Thymus (tissue), 11 donors: ENCODE measurements at regions not wholly inside any gene's neighbourhood (a gene's known extent, or its start where the extent isn't known, plus 50 kb on each side); places are given as distances from the start of the nearest gene placed in this dataset.

Experiments used
- DNase-seq, 9 donors: peaks; one replicate each; pipeline ENCODE4 v3.0.0-alpha.2; 2013; ENCODE audit warnings: low spot score in 9 of 9, low read depth in 6 of 9, missing footprints in 1 of 9
- H3K27ac ChIP-seq, 2 donors: one replicate each; pipeline ENCODE4 v1.5.1; 2013; ENCODE audit warnings: control low read depth in 1 of 2, low read depth in 1 of 2, low read length in 1 of 2, mild to moderate bottlenecking in 1 of 2, moderate library complexity in 1 of 2
- H3K27me3 ChIP-seq, 2 donors: one replicate each; pipeline ENCODE4 v1.5.1; 2013; ENCODE audit warnings: low read length in 1 of 2; ENCODE audit not compliant: control insufficient read depth in 2 of 2, insufficient read depth in 1 of 2
- H3K36me3 ChIP-seq, 2 donors: one replicate each; pipeline ENCODE4 v1.5.1; 2013; ENCODE audit warnings: low read length in 1 of 2, mild to moderate bottlenecking in 1 of 2, moderate library complexity in 1 of 2; ENCODE audit not compliant: control insufficient read depth in 2 of 2, insufficient read depth in 2 of 2
- H3K4me1 ChIP-seq, 2 donors: one replicate each; pipeline ENCODE4 v1.5.1; 2013; ENCODE audit warnings: low read length in 2 of 2; ENCODE audit not compliant: control insufficient read depth in 2 of 2, insufficient read depth in 2 of 2
- H3K4me3 ChIP-seq, 2 donors: one replicate each; pipeline ENCODE4 v1.5.1; 2013; ENCODE audit warnings: low read length in 2 of 2, control low read depth in 1 of 2, mild to moderate bottlenecking in 1 of 2
- H3K9me3 ChIP-seq, 2 donors: one replicate each; pipeline ENCODE4 v1.5.1; 2013; ENCODE audit warnings: low read length in 1 of 2, mild to moderate bottlenecking in 1 of 2; ENCODE audit not compliant: control insufficient read depth in 2 of 2, insufficient read depth in 1 of 2
- WGBS: extraction: QIAGEN DNeasy Blood & Tissue Kit; methylation state at CpG from one replicate; pipeline ENCODE4 v1.1.7; 2013; 5-methylcytosine and 5-hydroxymethylcytosine counted together
- donor health status: healthy.

DNA sequence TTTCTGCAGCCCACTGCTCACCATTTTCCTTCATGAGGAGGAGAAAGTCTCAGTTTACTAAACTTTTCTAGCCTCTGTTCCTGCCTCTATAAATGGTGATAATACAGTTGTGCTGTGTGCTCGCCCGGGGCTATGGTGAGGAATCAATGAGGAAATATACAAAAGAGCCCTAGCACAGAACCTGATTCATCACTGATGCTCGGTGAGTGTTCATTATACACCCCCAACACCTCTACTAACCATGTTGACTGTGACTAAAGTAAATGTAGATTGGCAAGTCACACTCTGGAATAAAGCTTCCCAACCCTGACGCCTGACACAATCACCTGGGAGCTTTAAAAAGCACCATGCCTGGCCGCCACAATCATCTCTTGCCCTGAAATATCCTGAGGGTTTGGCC lies 118.8 kb upstream of the CYP1B1 start:
- 95% methylated on average over 5 of the region's 5 CpGs for WGBS
- no peaks in the 10 kb centered on the region for H3K36me3 ChIP-seq

GRCh38 chr2:38192976-38193375 lies 117.0 kb upstream of the CYP1B1 start:
- H3K9me3 ChIP-seq: no peaks in the 10 kb centered on the region
- H3K27me3 ChIP-seq: peaks cover 0 to 2% of the 10 kb centered on the region in 2 donors
- DNase-seq: no peak
- no peak overlapping the region for H3K27ac ChIP-seq
- 10% methylated on average over 3 of the region's 3 CpGs for WGBS
- H3K4me1 ChIP-seq: no peaks in the 10 kb centered on the region
- no peak overlapping the region for H3K4me3 ChIP-seq
- no peaks in the 10 kb centered on the region for H3K36me3 ChIP-seq

More for the DNA sequence above, 118.8 kb upstream of the CYP1B1 start:
- no peak for DNase-seq
- H3K27me3 ChIP-seq: peaks cover 0 to 2% of the 10 kb centered on the region in 2 donors
- H3K4me3 ChIP-seq: no peak overlapping the region
- no peak overlapping the region for H3K27ac ChIP-seq
- H3K9me3 ChIP-seq: no peaks in the 10 kb centered on the region
- H3K4me1 ChIP-seq: no peaks in the 10 kb centered on the region

DNA sequence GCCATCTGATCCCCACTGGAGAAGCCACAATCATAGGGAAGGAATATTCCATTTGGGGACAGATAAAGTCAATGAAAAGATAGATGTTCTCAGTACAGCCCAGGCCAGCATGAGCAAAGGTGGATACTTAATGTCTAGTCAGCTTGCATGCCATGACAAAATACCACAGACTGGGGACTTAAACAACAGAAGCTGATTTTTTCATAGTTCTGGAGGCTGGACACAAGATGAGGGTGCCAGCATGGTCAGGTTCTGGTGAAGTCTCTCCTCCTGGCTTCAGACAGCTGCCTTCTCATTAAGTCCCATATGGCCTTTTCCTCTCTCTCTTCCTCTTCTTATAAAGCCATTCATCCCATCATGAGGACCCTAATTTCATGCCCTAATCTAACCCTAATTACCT lies 116.1 kb upstream of the CYP1B1 start:
- Histone ChIP-seq H3K27ac (no peak overlapping the region), H3K9me3 (no peaks in the 10 kb centered on the region), H3K4me3 (no peak overlapping the region), H3K36me3 (no peaks in the 10 kb centered on the region), H3K4me1 (no peaks in the 10 kb centered on the region), H3K27me3 (peaks cover 0 to 2% of the 10 kb centered on the region in 2 donors)
- DNase-seq: no peak

- WGBS: 93% methylated on average over 2 of the region's 2 CpGs
- Histone ChIP-seq H3K4me3 (no peak overlapping the region), H3K27me3 (peaks cover 0 to 2% of the 10 kb centered on the region in 2 donors), H3K27ac (no peak overlapping the region), H3K9me3 (no peaks in the 10 kb centered on the region), H3K4me1 (no peaks in the 10 kb centered on the region), H3K36me3 (no peaks in the 10 kb centered on the region)
- DNase-seq: no peak
Measured at GRCh38 chr2:38191516-38191915, 115.6 kb upstream of the CYP1B1 start.

DNA sequence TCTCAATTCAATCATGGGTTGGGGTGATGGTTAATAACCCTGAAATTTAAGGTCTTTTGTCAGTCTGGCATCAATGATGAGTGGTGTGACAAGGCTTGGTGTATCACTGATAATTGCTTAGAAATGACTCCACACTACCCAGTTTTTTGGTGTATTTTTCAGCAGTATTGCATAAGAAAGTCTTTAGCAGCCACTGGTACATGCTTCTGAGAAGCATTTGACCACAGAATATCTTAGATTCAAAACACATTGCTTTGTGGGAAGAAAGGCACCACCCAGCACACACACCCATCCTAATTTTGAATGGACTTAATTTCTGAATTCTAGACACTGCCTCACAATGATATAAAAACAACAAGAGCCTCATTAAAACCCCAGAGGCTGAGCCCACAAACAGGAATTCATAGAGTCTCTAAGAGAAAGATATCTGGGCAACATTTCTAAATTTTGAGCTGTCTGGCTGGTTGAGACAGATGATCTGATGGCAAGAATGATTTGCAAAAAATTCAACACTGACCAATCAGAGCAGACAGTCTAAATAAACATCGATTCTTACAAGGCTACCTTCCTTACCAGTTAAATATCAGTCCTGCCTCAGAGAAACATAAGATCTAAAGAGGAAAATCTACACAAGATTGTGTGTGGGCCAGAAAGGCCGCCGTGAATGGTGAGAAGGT lies 114.7 kb upstream of the CYP1B1 start:
- H3K4me3 ChIP-seq: no peak overlapping the region
- no peaks in the 10 kb centered on the region for H3K4me1 ChIP-seq
- H3K27me3 ChIP-seq: peaks cover 0 to 2% of the 10 kb centered on the region in 2 donors
- no peak for DNase-seq
- no peak overlapping the region for H3K27ac ChIP-seq
- H3K36me3 ChIP-seq: no peaks in the 10 kb centered on the region
- H3K9me3 ChIP-seq: no peaks in the 10 kb centered on the region
- 99% methylated on average over 3 of the region's 3 CpGs for WGBS

DNA sequence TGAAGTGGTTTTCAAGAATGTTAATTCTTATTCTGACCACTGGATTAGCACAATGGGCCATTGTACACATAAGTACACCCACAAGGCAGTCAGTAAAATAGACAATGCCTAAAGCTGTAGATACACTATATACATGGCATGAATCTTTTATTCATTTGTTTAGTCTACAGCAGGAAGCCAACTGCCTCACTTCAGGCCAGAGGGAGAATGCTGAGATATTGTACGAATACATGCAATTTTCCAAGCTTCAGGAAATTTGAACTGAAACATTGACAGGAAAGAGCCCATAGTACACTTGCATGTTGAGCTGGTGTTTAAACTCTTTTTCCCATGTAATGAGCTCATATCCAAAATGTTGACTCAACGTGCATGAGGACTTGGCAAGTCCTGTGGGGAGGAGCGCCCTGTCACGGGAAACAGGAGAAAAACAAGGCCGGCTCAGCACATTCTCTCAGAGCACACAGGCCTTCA lies 111.6 kb upstream of the CYP1B1 start:
- Histone ChIP-seq H3K36me3 (no peaks in the 10 kb centered on the region), H3K9me3 (no peaks in the 10 kb centered on the region), H3K4me1 (no peaks in the 10 kb centered on the region), H3K27me3 (no peaks in the 10 kb centered on the region), H3K4me3 (no peak overlapping the region), H3K27ac (no peak overlapping the region)
- DNase-seq: no peak
- WGBS: 90% methylated on average over 5 of the region's 5 CpGs

- 89% methylated on average over 1 of the region's 1 CpG for WGBS
- no peak overlapping the region for H3K27ac ChIP-seq
- DNase-seq: no peak
Measured at GRCh38 chr2:38185012-38185491, 109.1 kb upstream of the CYP1B1 start.

GRCh38 chr2:38182492-38183003 lies 106.6 kb upstream of the CYP1B1 start:
- Histone ChIP-seq H3K4me1 (no peaks in the 10 kb centered on the region), H3K9me3 (no peaks in the 10 kb centered on the region), H3K27me3 (no peaks in the 10 kb centered on the region), H3K4me3 (no peak overlapping the region), H3K27ac (no peak overlapping the region), H3K36me3 (no peaks in the 10 kb centered on the region)
- WGBS: 96% methylated on average over 4 of the region's 4 CpGs
- DNase-seq: no peak

More at GRCh38 chr2:38185012-38185491, 109.1 kb upstream of the CYP1B1 start:
- Histone ChIP-seq H3K9me3 (no peaks in the 10 kb centered on the region), H3K36me3 (no peaks in the 10 kb centered on the region), H3K4me3 (no peak overlapping the region), H3K4me1 (no peaks in the 10 kb centered on the region), H3K27me3 (no peaks in the 10 kb centered on the region)

DNA sequence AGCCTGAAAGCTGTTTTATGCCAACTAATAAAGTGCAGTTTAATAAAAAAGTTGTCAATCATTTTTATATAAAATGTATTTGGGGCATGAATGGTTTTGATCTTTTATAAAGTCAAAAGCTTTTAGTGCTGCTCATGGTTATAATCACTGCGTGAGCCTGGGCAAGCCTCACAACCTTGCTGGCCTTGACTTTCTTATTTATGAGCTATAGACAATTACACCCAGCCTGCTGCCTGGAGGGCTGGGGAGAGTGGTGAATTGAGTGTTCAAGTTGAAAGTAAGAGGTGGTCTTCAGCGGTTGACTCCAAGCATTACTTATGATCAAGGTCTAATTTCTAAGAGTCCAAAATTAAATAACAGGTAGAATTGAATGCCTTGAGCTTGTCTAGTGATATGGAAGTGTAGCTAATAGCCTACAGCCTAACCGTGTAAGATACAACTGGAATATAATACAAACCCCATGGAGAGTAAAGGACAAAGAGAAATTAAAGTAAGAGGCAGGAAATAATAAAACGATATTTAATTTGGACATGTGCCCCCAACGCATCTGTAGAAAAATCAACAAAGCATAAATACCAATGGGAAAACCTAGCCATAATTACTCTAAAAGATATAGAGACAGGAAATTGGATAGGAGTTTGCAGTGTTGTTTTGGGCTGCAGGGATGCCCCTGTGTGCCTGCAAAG lies 106.0 kb upstream of the CYP1B1 start:
- DNase-seq: no peak
- Histone ChIP-seq H3K27ac (no peak overlapping the region), H3K27me3 (no peaks in the 10 kb centered on the region), H3K4me1 (no peaks in the 10 kb centered on the region), H3K4me3 (no peak overlapping the region), H3K36me3 (no peaks in the 10 kb centered on the region), H3K9me3 (no peaks in the 10 kb centered on the region)
- 97% methylated on average over 5 of the region's 5 CpGs for WGBS
